ENCODE measurements at regions not wholly inside any gene's neighbourhood (a gene's known extent, or its start where the extent isn't known, plus 50 kb on each side); places are given as distances from the start of the nearest gene placed in this dataset.

GRCh38 chr4:115841871-115842270 lies 728.5 kb upstream of the NDST4 start:
- Mint-ChIP-seq H3K9me3 (ENCODE audit: low read depth, unreplicated experiment) (peaks cover 9% of the 10 kb centered on the region), H3K4me1 (ENCODE audit: low read depth, unreplicated experiment) (peaks cover 14% of the 10 kb centered on the region), H3K4me3 (ENCODE audit: low read depth, unreplicated experiment) (no peak overlapping the region), H3K27ac (ENCODE audit: unreplicated experiment) (no peak overlapping the region), H3K27me3 (ENCODE audit: unreplicated experiment) (no peaks in the 10 kb centered on the region), H3K36me3 (ENCODE audit: insufficient read depth, unreplicated experiment) (no peaks in the 10 kb centered on the region)
- no peak for DNase-seq
- no TSS peak for BruUV-seq (replicated peaks)
- intact Hi-C loops (cut with micrococcal nuclease; ENCODE audit: unreplicated experiment) = no loop called here
- CTCF ChIA-PET = no interaction called here
- TF ChIP-seq CTCF (IDR thresholded peaks at IDR 0.05; ENCODE audit: unreplicated experiment) = no peak

- CTCF ChIA-PET = no interaction called here
- no peak overlapping the region for H3K4me3 Mint-ChIP-seq (ENCODE audit: low read depth, unreplicated experiment)
- no peaks in the 10 kb centered on the region for H3K36me3 Mint-ChIP-seq (ENCODE audit: insufficient read depth, unreplicated experiment)
- H3K27me3 Mint-ChIP-seq (ENCODE audit: unreplicated experiment) = no peaks in the 10 kb centered on the region
- peak; percentile 36 for DNase-seq
- H3K4me1 Mint-ChIP-seq (ENCODE audit: low read depth, unreplicated experiment) = no peaks in the 10 kb centered on the region
- intact Hi-C loops (cut with micrococcal nuclease; ENCODE audit: unreplicated experiment) = no loop called here
- H3K9me3 Mint-ChIP-seq (ENCODE audit: low read depth, unreplicated experiment) = peaks cover 12% of the 10 kb centered on the region
- H3K27ac Mint-ChIP-seq (ENCODE audit: unreplicated experiment) = no peak overlapping the region
- TF ChIP-seq CTCF (IDR thresholded peaks at IDR 0.05; ENCODE audit: unreplicated experiment) = no peak
- no TSS peak for BruUV-seq (replicated peaks)
Observed at GRCh38 chr4:115834441-115834840, 721.0 kb upstream of the NDST4 start.

- DNase-seq = no peak
- H3K36me3 Mint-ChIP-seq (ENCODE audit: insufficient read depth, unreplicated experiment) = no peaks in the 10 kb centered on the region
- no TSS peak for BruUV-seq (replicated peaks)
- H3K9me3 Mint-ChIP-seq (ENCODE audit: low read depth, unreplicated experiment) = no peaks in the 10 kb centered on the region
- no peak overlapping the region for H3K27ac Mint-ChIP-seq (ENCODE audit: unreplicated experiment)
- no peak for TF ChIP-seq CTCF (IDR thresholded peaks at IDR 0.05; ENCODE audit: unreplicated experiment)
- no peaks in the 10 kb centered on the region for H3K4me1 Mint-ChIP-seq (ENCODE audit: low read depth, unreplicated experiment)
- no peaks in the 10 kb centered on the region for H3K27me3 Mint-ChIP-seq (ENCODE audit: unreplicated experiment)
- intact Hi-C loops (cut with micrococcal nuclease; ENCODE audit: unreplicated experiment) = no loop called here
- CTCF ChIA-PET = no interaction called here
- no peak overlapping the region for H3K4me3 Mint-ChIP-seq (ENCODE audit: low read depth, unreplicated experiment)
Observed at GRCh38 chr4:115824630-115825029, 711.2 kb upstream of the NDST4 start.

- intact Hi-C loops (cut with micrococcal nuclease; ENCODE audit: unreplicated experiment) = no loop called here
- no peak for TF ChIP-seq CTCF (IDR thresholded peaks at IDR 0.05; ENCODE audit: unreplicated experiment)
- H3K4me3 Mint-ChIP-seq (ENCODE audit: low read depth, unreplicated experiment) = no peak overlapping the region
- CTCF ChIA-PET = no interaction called here
- H3K27ac Mint-ChIP-seq (ENCODE audit: unreplicated experiment) = no peak overlapping the region
- H3K27me3 Mint-ChIP-seq (ENCODE audit: unreplicated experiment) = no peaks in the 10 kb centered on the region
- BruUV-seq (replicated peaks) = no TSS peak
- H3K9me3 Mint-ChIP-seq (ENCODE audit: low read depth, unreplicated experiment) = peaks cover 5% of the 10 kb centered on the region
- H3K4me1 Mint-ChIP-seq (ENCODE audit: low read depth, unreplicated experiment) = no peaks in the 10 kb centered on the region
- H3K36me3 Mint-ChIP-seq (ENCODE audit: insufficient read depth, unreplicated experiment) = no peaks in the 10 kb centered on the region
- no peak for DNase-seq
Observed at GRCh38 chr4:115803825-115804224, 690.4 kb upstream of the NDST4 start.

- BruUV-seq (replicated peaks) = no TSS peak
- CTCF ChIA-PET = no interaction called here
- Mint-ChIP-seq H3K36me3 (ENCODE audit: insufficient read depth, unreplicated experiment) (no peaks in the 10 kb centered on the region), H3K27me3 (ENCODE audit: unreplicated experiment) (no peaks in the 10 kb centered on the region), H3K4me3 (ENCODE audit: low read depth, unreplicated experiment) (no peak overlapping the region), H3K9me3 (ENCODE audit: low read depth, unreplicated experiment) (no peaks in the 10 kb centered on the region), H3K27ac (ENCODE audit: unreplicated experiment) (no peak overlapping the region), H3K4me1 (ENCODE audit: low read depth, unreplicated experiment) (no peaks in the 10 kb centered on the region)
- intact Hi-C loops (cut with micrococcal nuclease; ENCODE audit: unreplicated experiment) = no loop called here
- TF ChIP-seq CTCF (IDR thresholded peaks at IDR 0.05; ENCODE audit: unreplicated experiment) = no peak
- DNase-seq = no peak
Observed at GRCh38 chr4:115790812-115791211, 677.4 kb upstream of the NDST4 start.
